GM12872 (cell line): ENCODE measurements at regions not wholly inside any gene's neighbourhood (a gene's known extent, or its start where the extent isn't known, plus 50 kb on each side); places are given as distances from the start of the nearest gene placed in this dataset.

Experiments
- TF ChIP-seq, protein P1 (sequence below): IDR thresholded peaks from 3 replicates; pipeline ENCODE4 v1.5.1; 2011; ENCODE audit warnings: low read depth, mild to moderate bottlenecking, low read length, moderate library complexity; ENCODE audit not compliant: insufficient read depth

GRCh38 chr10:113497198-113497597 is 55.7 kb upstream of the HABP2 start:
- TF ChIP-seq, protein P1, sequence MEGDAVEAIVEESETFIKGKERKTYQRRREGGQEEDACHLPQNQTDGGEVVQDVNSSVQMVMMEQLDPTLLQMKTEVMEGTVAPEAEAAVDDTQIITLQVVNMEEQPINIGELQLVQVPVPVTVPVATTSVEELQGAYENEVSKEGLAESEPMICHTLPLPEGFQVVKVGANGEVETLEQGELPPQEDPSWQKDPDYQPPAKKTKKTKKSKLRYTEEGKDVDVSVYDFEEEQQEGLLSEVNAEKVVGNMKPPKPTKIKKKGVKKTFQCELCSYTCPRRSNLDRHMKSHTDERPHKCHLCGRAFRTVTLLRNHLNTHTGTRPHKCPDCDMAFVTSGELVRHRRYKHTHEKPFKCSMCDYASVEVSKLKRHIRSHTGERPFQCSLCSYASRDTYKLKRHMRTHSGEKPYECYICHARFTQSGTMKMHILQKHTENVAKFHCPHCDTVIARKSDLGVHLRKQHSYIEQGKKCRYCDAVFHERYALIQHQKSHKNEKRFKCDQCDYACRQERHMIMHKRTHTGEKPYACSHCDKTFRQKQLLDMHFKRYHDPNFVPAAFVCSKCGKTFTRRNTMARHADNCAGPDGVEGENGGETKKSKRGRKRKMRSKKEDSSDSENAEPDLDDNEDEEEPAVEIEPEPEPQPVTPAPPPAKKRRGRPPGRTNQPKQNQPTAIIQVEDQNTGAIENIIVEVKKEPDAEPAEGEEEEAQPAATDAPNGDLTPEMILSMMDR = no peak

DNA sequence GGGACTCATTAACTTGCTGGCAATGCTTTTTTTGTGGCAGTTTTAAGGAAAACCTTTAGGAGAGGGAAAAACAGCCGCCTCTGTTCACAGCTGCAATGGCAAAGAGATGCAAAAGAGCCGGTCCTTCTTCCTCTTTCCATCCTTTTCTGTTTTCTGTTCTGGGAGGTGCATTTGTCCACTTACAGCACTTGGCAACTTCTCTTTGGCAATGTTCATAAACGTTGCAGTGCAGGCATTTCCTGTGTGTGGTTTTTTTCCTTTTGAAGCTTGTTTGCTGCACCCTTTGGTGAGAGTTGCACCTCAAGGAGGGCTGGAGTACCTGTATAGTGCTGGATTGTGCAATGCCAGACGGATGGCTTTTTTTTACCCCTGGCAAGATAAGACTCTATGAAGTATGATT is 53.9 kb upstream of the HABP2 start:
- TF ChIP-seq, protein P1 = no peak

DNA sequence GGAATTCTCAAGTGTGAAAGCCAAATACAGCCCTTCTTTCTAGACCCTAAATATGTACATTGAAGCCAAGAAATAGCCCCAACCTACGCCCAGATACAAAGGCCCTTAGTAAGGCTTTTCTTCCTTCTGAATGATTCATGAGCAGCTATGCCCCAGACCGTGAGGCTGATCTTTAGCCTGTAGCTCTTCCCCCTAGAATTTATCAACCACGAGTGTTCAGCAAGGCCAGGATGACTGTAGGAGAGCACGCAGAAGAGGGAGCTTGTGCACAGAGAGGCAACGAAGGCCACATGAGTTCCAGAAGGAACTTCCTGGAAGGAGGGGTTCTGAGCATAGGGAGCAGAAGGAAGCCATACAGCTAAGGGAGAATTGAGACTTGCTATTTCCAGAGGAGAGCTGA is 53.0 kb upstream of the HABP2 start:
- TF ChIP-seq, protein P1 = no peak
